ENCODE measurements at regions not wholly inside any gene's neighbourhood (a gene's known extent, or its start where the extent isn't known, plus 50 kb on each side); places are given as distances from the start of the nearest gene placed in this dataset.

DNA sequence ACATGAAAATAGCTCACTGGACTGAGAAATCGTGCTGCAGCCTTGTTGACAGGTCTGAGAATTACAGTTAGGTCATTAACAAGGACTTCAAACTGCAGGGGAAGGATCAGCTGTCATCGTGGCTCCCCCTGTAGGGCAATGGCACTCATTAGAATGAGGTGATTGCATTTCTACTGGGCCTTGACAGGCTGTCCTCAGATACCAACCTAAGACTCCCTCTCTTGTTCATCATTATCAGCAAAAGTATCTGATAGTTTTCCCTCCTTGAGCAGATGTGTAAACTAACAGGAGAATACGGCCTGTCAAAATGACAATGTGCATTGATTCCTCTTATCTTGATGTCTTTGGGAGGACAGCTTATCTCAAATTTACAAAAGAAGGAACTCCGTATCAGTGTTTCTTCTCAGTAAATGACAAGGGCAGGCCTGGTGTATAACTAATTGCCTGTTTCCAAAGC lies 648.5 kb upstream of the LRRN3 start:
- TF ChIP-seq, protein P1, sequence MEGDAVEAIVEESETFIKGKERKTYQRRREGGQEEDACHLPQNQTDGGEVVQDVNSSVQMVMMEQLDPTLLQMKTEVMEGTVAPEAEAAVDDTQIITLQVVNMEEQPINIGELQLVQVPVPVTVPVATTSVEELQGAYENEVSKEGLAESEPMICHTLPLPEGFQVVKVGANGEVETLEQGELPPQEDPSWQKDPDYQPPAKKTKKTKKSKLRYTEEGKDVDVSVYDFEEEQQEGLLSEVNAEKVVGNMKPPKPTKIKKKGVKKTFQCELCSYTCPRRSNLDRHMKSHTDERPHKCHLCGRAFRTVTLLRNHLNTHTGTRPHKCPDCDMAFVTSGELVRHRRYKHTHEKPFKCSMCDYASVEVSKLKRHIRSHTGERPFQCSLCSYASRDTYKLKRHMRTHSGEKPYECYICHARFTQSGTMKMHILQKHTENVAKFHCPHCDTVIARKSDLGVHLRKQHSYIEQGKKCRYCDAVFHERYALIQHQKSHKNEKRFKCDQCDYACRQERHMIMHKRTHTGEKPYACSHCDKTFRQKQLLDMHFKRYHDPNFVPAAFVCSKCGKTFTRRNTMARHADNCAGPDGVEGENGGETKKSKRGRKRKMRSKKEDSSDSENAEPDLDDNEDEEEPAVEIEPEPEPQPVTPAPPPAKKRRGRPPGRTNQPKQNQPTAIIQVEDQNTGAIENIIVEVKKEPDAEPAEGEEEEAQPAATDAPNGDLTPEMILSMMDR (IDR thresholded peaks at IDR 0.05; ENCODE audit: low read length), result peak; percentile 59
- no peak for TF ChIP-seq EZH2 (optimal IDR thresholded peaks at IDR 0.05; ENCODE audit: low read depth, low read length)

Data from MM.1S (cell line).